Liver (tissue), 3 donors: ENCODE measurements at regions not wholly inside any gene's neighbourhood (a gene's known extent, or its start where the extent isn't known, plus 50 kb on each side); places are given as distances from the start of the nearest gene placed in this dataset.

Experiments used
- ATF3 ChIP-seq: IDR thresholded peaks from 2 replicates; pipeline ENCODE4 v1.6.1; 2016; ENCODE audit warnings: antibody characterized with exemption
- CTCF ChIP-seq: fragments of 150-350 bp; IDR thresholded peaks from 2 replicates; pipeline ENCODE4 v1.5.1; 2017; ENCODE audit warnings: improper control_type of control experiment, low read depth, low read length; ENCODE audit not compliant: missing input control
- FOXA1 ChIP-seq: IDR thresholded peaks from 2 replicates; pipeline ENCODE4 v1.6.1; 2016; ENCODE audit warnings: antibody characterized with exemption
- HNF4A ChIP-seq, 2 donors: conservative IDR thresholded peaks; 2 replicates each; pipeline ENCODE4 v1.6.1; 2016; ENCODE audit warnings: antibody characterized with exemption in 2 of 2, mild to moderate bottlenecking in 2 of 2
- HNF4G ChIP-seq: IDR thresholded peaks from 2 replicates; pipeline ENCODE4 v1.6.1; 2016; ENCODE audit warnings: antibody characterized with exemption
- JUND ChIP-seq, 2 donors: IDR thresholded peaks; 2 replicates each; pipeline ENCODE4 v1.6.1; 2016; ENCODE audit warnings: antibody characterized with exemption in 2 of 2
- MAX ChIP-seq: IDR thresholded peaks from 2 replicates; pipeline ENCODE4 v1.6.1; 2016; ENCODE audit warnings: antibody characterized with exemption
- NR2F2 ChIP-seq: IDR thresholded peaks from 2 replicates; pipeline ENCODE4 v1.6.1; 2016; ENCODE audit warnings: antibody characterized with exemption
- SP1 ChIP-seq: IDR thresholded peaks from 2 replicates; pipeline ENCODE4 v1.6.1; 2018; ENCODE audit warnings: antibody characterized with exemption, mild to moderate bottlenecking
- TAF1 ChIP-seq: conservative IDR thresholded peaks from 2 replicates; pipeline ENCODE4 v1.6.1; 2016; ENCODE audit warnings: antibody characterized with exemption, mild to moderate bottlenecking
- YY1 ChIP-seq: IDR thresholded peaks from 2 replicates; pipeline ENCODE4 v1.6.1; 2016; ENCODE audit warnings: antibody characterized with exemption, mild to moderate bottlenecking
- TF ChIP-seq, protein P1 (sequence below): IDR thresholded peaks from 2 replicates; pipeline ENCODE4 v1.6.1; 2016; ENCODE audit warnings: antibody characterized with exemption, mild to moderate bottlenecking
- donor health status: healthy.
- donor health status: healthy.

- TF ChIP-seq SP1: no peak
- TF ChIP-seq CTCF: no peak
- TF ChIP-seq TAF1: no peak
- TF ChIP-seq, protein P1, sequence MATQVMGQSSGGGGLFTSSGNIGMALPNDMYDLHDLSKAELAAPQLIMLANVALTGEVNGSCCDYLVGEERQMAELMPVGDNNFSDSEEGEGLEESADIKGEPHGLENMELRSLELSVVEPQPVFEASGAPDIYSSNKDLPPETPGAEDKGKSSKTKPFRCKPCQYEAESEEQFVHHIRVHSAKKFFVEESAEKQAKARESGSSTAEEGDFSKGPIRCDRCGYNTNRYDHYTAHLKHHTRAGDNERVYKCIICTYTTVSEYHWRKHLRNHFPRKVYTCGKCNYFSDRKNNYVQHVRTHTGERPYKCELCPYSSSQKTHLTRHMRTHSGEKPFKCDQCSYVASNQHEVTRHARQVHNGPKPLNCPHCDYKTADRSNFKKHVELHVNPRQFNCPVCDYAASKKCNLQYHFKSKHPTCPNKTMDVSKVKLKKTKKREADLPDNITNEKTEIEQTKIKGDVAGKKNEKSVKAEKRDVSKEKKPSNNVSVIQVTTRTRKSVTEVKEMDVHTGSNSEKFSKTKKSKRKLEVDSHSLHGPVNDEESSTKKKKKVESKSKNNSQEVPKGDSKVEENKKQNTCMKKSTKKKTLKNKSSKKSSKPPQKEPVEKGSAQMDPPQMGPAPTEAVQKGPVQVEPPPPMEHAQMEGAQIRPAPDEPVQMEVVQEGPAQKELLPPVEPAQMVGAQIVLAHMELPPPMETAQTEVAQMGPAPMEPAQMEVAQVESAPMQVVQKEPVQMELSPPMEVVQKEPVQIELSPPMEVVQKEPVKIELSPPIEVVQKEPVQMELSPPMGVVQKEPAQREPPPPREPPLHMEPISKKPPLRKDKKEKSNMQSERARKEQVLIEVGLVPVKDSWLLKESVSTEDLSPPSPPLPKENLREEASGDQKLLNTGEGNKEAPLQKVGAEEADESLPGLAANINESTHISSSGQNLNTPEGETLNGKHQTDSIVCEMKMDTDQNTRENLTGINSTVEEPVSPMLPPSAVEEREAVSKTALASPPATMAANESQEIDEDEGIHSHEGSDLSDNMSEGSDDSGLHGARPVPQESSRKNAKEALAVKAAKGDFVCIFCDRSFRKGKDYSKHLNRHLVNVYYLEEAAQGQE: no peak
- TF ChIP-seq FOXA1: no peak
- TF ChIP-seq JUND (IDR thresholded peaks at IDR 0.05): no peak
- TF ChIP-seq HNF4A (conservative IDR thresholded peaks at IDR 0.05): no peak
- no peak for TF ChIP-seq YY1
- no peak for TF ChIP-seq HNF4G
- TF ChIP-seq NR2F2: no peak
- no peak for TF ChIP-seq MAX
- TF ChIP-seq ATF3: no peak
These were observed 198.1 kb upstream of the DIO3 start for GRCh38 chr14:101363261-101363555.
